GDM1 (cell line): ENCODE measurements at regions not wholly inside any gene's neighbourhood (a gene's known extent, or its start where the extent isn't known, plus 50 kb on each side); places are given as distances from the start of the nearest gene placed in this dataset.

Experiments used
- DNase-seq: peaks from one replicate; lab custom pipeline; 2025; lab: John Stamatoyannopoulos, UW

DNA sequence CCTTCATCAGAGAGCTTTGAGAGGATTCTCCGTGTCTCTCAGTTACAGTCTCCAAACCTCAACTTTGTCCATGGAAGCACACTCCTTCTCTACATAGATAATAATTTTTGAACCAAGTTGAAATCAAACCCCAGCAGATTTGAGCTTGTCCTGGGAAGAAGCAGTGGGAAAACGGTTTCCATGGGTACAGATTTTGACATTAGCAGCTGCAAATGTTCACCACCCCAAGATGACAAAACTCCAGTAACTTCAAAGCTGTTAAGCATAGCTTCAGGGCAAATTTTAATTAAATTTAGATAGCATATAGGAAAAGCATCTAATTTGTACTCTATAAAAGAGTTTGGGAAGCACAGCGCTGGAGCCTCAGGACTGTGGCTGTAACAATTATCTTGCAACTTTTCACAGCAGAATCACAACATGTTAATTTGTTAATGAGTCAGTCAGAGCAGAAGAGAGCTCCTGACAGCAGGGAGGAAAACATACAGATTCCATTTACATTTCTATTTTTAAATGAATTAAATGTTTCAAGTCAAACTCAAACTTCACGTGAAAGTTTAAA lies 240.7 kb downstream of the BMP7 start:
- no peak for DNase-seq

DNA sequence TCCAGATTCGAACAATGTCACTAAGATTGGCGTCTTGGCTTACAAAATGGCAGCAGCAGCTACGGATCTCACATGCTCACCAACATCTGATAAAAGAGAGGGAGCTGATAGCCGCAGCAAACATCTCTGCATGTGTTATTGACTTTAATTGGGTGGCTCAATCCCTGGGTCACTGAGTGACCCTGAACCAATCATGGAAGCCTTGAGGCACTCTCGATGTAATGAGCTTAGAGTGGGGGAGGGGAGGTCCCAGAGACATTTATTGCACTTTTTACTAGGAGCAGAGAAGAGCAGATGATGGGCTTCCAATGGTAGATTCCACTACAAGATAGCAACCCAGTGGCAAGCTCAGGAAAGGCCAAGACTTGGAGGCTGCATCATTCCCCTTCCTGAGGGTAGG lies 238.7 kb downstream of the BMP7 start:
- DNase-seq: no peak

DNA sequence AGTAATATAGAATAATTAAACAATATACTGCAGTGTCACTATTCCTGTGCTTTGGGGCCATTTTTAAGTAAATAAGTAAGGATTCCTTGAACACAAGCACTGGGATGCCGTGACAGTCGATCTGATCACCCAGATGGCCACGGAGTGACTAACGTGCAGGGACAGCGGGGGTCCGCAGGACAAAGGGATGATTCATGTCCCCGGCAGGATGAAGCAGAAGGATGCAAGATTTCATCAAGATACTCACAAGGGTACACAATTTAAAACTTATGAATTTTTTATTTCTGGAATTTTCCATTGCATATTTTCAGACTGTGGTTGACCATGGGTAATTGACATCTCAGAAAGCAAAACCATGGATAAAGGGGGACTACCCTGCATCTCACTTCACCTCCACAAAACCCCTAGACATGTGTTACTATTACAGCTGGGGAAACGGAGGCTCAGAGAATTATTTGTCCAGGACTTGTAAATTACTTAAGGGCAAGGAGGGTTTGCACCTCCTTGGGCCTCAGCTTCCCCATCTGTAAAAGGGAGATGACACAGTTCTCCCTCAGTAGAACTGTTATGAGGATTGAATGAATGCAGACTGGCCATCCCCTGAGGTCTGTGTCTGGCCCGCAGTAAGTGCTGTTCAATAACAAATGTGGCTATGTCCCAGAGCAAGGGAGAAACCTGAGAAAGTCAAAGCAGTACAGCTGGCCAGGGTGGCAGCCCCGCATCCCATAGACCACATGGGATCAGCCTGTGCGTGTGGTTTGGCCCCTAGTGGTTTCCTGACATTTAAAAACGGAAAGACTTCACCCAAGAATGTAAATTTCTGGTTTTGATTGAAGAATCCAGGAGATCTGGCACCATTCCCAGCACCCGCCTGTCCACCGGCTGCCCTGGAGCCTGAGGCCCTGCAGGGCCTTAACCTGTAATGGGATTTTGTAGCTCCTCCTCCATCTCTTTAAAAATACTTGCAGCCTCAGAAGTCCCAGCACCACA lies 235.5 kb downstream of the BMP7 start:
- DNase-seq: no peak

DNA sequence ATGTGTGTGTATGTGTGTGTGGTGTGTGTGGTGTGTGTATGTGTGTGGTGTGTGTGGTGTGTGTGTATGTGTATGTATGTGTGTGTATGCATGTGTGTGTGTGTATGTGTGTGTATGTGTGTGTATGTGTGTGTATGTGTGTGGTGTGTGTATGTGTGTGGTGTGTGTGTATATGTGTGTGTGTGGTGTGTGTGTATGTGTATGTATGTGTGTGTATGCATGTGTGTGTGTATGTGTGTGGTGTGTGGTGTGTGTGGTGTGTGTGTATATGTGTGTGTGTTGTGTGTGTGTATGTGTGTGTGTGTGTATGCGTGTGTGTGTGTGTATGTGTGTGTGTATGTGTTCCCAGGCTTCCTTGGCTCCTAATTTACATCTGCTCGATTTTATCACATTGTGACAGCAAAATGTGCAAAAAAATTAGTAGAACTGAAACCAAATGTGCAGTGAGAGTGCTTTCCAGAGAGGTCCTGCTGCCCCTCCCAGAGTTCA lies 234.5 kb downstream of the BMP7 start:
- DNase-seq: no peak

DNA sequence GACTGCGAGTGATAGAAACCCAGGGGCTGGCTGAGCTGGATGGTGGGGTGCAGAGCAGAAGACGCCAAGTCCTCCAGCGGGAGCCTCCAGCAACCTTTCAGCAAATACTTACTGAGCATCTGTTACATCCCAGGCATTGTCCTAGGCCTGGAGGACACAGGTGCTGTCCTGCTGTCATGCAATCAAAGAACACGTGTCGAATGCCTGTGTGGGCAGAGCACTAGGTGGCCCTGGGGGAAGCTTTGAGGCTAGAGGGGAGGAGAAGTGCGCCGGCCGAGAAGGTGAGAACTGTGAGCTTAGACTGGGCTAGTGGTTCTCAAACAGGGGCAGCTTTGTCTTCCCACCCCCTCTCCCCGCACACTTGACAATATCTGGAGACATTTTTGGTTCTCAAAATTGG lies 233.6 kb downstream of the BMP7 start:
- DNase-seq: no peak

DNA sequence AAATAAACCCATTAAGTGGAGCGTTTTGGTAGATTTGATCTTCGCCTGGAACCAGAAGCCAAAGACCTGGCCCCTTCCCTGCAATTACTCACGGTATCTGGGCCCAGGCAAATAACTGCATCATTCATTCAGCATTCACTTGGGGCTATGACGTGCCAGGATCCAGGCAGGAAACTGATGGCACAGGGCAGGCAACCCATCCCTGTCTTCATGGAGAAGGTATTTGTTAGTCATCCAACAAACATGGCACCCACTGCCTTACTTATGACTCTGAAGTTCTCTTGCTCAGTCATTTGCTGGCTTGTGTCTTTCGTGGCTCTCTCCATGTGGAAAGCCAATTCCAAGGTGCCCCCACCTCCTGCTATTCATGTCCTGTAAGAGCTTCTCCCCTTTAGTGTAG lies 232.4 kb downstream of the BMP7 start:
- no peak for DNase-seq

DNA sequence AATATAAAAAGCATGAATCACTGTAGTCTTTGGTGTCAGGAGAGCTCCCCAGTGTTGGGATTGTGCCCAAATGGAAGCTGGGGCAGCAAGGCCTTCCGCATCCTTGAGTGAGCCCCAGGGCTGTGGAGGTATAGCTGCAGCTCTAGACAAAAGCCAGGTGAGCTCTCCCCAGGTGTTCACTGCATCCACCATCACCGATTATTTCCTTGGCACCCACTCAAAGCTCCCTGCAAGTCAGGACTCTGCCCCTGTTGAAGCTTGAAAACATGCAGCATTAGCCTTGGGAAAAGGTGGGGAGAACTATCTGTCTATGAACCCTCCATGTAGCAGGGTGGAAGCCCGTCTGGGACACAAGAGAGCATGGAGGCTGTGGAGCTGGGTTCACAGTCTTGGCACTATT lies 228.8 kb downstream of the BMP7 start:
- no peak for DNase-seq

DNA sequence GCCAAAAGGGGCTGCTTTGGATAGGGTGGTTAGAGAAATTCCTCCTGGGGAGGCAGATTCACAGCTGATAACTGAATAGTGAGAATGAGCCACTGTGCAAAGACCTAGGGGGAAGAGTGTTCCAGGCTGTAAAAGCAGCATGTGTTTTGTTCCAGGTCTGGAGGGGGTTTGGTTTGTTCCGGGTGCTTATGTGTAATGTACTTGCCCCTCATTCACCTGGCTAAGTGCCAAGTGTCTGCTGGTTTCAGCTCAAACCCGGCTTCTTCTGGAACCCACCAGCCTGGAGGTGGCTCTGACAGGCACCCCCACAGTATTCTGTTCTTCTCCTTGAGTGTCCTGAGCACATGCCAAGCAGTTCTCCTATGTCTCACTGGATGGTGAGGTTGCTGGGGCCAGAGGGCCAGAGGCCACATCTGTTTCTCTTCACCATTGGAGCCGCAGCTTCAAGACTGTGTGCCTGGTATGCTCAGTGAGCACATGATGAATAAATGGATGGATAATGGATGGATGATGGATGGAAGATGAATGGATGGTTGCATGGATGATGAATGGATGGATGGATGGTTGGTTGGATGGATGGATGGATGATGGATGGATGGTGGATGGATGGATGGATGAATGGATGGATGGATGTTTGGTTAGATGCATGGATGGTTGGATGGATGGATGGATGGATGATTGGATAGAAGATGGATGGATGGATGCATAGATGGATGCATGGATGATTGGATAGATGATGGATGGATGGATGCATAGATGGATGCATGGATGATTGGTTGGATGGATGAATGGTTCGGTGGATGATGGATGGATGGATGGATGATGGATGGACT lies 227.6 kb downstream of the BMP7 start:
- no peak for DNase-seq

DNA sequence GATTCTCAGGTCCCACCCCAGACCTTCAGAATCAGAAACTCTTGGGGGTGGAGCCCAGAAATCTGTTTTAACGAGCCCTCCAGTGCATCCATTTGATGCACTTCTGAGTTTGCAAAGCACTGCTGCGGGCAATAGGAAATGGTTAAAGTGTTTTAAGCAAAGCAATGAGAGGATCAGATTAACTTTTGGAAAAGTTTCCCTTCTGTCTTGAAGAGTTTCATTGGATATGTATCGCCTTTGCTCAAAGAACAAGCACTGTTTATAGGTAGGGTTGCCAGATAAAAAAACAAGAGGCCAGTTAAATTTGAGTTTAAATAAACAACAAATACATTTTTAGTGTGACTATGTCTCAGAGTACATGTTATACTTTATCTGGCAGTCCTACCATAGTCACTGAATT lies 226.0 kb downstream of the BMP7 start:
- DNase-seq: no peak

DNA sequence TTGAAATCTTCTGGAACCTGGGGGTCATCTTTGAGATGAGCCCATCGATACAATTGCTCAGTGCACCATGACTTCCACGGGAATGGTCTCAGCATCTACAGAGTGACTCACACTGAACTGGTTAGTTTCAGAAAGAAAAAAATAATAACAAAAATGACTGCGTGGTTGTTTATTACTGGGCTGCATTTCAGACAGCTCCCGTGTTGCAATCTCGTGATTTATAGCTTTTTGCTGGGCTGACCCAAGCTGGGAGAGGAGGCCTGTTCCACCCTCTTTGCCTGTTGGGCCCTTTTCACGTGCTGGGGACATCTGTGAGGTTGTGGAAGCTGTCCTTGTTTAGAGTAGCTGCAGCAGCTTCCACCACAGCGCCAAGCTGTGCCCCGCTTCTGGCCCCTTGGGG lies 225.5 kb downstream of the BMP7 start:
- no peak for DNase-seq

DNA sequence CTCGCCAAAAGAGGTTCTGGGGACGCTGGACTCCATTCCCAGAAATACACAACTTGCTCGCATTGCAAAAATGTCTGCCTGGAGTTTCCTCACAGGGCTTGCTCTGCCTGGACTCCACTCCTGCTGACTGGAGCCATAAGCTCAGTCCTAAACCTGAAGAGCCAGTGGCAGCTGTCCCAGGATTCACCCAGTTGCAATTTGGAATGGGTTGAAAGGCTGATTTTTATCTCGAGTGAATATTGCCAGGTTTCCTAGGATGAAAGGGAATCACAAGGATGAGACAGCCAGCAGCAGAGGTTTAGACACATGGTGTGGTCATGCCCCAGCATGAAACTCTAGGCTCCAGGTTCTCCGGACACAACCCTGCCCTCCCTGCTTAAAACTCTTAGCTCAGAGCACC lies 223.3 kb downstream of the BMP7 start:
- DNase-seq: no peak

DNA sequence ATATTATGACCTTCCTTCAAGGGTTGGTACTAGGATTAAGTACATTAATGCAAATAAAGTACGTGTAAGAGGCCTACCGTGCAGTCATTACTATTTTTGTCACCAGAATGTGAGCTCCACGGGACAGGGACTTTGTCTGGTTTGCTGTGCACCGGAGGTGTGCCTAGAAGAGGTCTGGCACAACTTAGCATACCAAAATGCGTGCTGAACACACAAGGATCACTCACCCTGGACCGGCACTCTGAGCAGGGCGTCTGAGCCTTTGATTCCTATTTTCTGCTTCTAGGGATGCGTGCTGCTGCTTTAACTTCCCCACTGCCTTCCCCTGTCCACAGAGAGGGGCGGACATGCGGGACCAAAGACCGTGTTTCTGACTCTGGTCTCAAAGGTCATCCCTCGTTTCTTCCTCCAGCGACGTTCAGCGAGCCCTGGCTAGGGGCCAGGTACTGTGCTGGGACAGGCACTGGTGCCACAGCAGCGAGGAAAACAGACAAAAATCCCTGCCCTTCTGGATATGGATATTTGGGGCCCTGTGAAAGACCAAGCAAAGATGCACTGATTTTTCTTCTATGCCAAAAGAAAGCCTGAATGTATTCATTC lies 222.7 kb downstream of the BMP7 start:
- DNase-seq: no peak

DNA sequence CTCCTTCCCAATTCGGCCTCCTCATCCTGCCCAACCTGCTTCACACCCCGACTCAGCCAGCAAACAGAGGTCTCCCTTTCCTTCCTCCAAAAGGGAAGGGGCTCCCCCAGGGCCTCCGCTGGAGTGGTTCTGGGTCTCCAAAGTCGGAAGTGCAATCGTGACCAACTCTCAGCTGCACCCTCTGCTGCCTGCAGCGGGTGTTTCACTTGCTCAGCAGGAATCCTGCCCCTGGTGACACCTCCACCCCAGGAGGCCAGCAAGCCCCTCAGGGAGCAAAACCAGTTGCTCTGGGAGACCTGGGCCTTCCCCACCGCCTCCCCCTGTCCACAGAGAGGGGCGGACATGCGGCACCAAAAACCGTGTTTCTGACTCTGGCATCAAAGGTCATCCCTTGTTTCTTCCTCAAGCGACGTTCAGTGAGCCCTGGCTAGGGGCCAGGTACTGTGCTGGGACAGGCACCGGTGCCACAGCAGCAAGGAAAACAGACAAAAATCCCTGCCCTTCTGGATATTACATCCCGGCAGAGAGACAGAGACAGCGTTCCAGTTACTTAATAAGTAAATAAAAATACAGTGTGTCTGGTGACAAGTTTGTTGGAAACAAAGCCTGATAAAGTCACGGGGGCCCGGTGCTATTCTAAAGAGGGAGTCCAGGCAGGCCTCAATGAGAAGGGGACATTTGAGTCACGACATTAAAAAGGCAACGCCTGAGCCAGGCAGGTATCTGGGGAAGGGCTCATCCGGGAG lies 219.0 kb downstream of the BMP7 start:
- DNase-seq: no peak

DNA sequence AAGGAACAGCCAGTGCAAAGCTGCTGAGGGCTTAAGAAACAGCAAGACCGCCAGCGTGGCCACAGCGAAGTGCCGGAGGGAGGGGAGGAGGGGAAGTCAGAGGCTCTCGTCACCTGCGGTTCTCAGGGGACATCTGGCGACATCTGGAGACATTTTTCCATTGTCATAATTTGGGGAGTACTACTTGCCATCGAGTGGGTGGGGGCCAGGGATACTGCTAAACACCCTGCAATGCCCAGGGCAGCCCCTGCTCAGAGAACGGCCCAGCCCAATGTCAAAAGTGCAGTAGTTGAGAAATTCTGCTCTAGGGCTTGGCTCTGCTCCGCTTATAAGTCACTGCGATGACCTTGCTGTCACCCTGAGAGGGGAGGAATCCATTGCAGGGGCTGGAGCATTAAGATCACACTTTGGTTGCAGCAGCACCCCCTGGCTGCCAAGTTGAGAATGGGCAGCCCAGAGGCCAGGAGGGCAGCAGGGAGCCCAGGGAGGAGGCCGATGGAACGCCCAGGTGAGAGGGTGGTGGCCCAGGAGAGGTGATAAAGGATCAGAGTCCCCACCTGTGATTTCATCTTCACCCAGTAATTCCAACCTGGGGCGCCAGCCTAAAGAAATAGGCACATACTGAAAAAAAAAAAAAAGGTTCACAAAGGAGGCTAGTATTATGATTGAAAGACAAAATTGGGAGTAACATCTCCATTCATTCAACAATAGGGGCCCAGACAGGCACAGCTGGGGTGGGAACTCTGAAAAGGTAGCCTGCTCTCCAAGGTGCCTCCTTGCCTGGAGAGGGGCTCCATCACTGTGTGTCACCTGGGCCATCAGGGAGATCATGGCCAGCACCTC lies 218.2 kb downstream of the BMP7 start:
- no peak for DNase-seq

DNA sequence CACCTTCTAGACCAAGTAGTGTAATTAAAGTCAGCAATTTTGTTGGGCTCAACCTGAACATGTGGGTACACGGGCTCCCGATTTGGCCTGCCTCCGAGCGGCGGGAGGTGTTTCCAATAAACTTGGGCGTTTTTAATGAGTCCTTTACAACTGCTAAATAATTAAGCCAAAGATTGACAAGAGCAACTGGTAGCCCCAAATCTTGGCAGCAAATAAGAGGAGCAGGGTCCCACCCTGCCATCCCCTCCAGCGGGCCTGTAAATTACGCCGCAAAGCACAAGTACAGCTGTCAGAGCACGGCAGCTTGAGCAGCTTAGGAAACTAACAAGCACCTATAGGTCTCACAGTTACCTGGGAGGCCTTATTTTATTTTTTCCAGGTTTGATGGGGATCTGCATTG lies 217.1 kb downstream of the BMP7 start:
- no peak for DNase-seq

DNA sequence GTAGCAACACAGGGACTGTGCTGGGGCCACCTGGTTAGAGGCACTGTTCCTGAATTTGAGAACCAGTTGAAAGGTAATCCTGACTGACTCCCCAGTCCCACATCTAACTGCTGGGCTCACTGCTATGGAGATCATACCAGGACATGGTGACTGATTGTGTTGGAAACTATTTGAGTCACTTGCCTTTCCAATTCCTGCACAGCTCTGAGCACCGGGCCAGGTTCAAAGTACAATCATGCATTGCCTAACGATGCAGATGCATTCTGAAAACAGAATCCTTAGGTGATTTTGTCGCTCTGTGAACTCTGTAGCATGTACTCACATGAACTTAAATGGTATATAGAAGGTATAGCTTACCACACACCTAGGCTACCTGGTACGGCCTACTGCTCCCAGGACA lies 215.3 kb downstream of the BMP7 start:
- DNase-seq: no peak

DNA sequence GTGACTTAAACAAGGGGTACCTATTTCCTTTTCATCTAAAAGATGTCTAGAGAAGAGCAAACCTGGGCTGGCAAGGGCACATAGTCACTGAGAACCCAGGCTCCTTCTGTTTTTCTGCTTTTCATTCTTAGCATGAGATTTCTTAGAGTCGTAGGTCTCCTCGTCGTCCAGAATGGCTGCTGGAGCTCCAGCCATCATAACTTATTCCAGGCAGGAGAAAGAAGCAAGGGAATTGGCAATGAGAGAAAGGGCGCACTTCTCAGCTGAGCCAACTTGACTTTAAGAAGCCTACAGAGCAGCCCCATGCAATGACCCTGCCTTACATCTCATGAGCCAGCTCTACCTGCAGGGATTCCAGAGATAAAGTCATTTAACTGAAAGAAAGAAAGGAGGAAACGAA lies 213.4 kb downstream of the BMP7 start:
- DNase-seq: no peak

DNA sequence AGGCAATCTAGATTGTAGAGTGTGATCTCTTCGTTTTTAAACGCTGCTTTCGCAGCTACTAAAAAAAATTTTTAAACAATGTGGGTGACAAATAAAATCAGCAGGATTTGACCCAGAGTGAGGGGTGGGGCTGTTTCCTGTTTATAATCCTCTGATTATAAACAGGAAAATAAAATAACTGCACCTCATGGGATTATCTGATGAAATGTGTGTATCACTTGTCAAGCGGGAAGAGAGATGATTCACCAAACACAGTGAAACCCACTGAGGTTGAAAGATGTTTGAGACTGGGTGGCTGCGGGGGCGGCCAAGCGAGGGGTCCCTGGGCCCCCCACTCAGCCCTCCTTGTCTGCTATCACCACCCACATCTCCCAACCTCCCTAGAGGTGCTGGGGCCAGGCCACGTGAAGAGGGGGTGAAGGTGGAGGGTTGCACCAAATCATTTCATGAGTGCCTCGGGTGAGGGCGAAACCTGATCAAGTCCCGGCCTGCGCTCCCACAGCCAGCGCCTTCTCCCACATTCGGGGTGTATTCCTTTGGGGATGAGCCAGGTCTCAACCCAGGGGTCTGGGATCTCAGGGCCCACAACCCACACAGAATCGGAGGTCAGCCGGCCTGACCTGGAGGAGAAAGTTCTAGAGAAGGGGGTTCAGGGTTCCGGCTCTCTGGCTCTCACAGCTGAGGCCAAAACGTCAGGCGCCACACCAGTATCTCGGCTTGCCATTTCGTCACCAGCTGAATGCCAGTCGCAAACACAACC lies 212.5 kb downstream of the BMP7 start:
- DNase-seq: no peak

DNA sequence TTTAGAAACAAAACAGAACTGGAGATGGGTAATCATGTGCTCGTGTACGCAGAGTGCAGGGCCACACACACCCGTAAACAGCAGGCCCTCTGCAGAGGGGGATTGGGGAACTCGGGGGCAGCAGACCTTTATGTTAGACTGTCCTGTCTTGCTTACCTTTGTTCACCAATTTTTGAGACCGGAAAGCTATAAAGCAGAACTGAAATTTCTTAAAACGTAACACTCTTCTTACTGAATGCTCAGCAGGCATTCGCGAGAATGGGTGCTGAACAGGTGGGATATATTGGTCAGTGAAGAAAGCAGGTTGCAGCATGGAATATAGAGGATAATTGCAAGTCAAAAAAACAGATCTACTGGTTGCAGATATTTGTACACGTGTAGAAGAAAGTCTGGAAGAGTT lies 211.1 kb downstream of the BMP7 start:
- DNase-seq: no peak

DNA sequence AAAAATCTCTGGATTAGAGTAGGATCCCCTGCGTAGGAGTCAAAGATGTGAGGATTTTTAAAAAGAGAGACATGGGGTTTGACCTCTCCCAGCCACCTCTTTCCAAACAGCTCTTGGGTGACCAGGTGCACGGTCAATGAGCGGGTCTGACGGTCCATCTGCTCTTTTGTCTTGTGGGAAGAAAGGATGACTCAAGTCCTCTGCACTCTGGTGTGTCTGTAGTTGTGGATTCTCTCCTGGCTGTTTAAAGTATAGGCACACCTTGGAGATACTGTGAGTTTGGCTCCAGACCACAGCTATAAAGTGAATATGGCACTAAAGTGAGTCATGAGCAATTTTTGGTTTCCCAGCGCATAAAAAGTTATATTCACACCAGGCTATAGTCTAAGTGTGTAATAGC lies 209.8 kb downstream of the BMP7 start:
- DNase-seq: no peak
